Osteocyte (in vitro differentiated cells): ENCODE measurements at regions not wholly inside any gene's neighbourhood (a gene's known extent, or its start where the extent isn't known, plus 50 kb on each side); places are given as distances from the start of the nearest gene placed in this dataset.

Experiments used
- DNase-seq: peaks from one replicate; pipeline ENCODE4 v3.0.0; 2021; ENCODE audit warnings: mixed read lengths; ENCODE audit not compliant: unreplicated experiment; ENCODE audit errors: extremely low spot score
- H3K27ac Mint-ChIP-seq: one replicate; pipeline ENCODE4 v1.8.0; 2021; ENCODE audit warnings: mild to moderate bottlenecking, mixed read lengths; ENCODE audit not compliant: unreplicated experiment
- H3K27me3 Mint-ChIP-seq: one replicate; pipeline ENCODE4 v1.8.0; 2021; ENCODE audit warnings: mixed read lengths; ENCODE audit not compliant: unreplicated experiment
- H3K36me3 Mint-ChIP-seq: one replicate; pipeline ENCODE4 v1.8.0; 2021; ENCODE audit warnings: mixed read lengths; ENCODE audit not compliant: unreplicated experiment
- H3K4me1 Mint-ChIP-seq: one replicate; pipeline ENCODE4 v1.8.0; 2021; ENCODE audit warnings: mixed read lengths; ENCODE audit not compliant: unreplicated experiment
- H3K4me3 Mint-ChIP-seq: one replicate; pipeline ENCODE4 v1.8.0; 2021; ENCODE audit warnings: mild to moderate bottlenecking, moderate library complexity, mixed read lengths; ENCODE audit not compliant: unreplicated experiment
- H3K9me3 Mint-ChIP-seq: one replicate; pipeline ENCODE4 v1.8.0; 2021; ENCODE audit warnings: mixed read lengths; ENCODE audit not compliant: unreplicated experiment
- TF ChIP-seq, protein P1 (sequence below): fragments of 200-600 bp; sonication (generic); IDR thresholded peaks from 2 replicates; pipeline ENCODE4 v1.5.0; 2021; ENCODE audit warnings: antibody characterized with exemption, mild to moderate bottlenecking, moderate library complexity

DNA sequence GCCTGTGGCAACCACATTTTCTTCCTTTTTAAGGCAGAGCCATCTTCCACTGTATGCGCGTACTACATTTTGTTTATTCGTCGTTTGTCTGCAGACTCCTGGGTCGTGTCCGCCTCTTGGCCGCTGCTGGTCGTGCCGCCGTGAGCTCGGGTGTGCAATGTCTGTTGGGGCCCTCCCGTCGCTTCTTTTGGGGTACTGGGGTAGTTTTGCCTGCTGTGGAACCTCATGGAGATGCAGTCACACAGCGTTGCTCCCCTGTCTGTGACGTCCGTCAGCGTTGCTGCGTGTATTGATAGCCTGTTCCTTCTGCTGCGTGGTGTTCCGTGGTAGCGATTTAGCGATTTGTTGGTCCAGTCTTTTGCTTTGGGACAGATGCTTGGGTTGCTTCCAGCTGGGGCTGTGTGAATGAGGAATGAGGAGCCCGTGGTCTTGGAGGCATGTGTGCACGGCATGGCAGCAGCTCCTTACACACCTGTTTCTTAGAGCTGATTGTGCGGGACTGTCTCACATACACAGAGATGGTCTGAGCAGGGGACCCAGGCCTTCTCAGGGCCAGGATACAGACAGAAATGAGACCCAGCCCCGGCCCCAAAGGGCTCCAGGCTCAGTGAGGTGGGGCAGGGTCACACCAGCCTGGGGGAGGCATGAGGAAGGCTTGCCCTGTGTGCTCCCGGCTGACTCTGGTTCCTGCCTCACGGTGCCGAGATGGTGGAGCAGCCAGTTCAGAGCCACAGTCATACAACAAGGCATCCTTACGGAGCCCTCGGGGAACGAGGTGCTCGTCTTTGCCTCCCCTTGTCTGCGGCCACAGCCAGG is 78.4 kb upstream of the GSE1 start:
- no peaks in the 10 kb centered on the region for H3K27me3 Mint-ChIP-seq
- no peak overlapping the region for H3K27ac Mint-ChIP-seq
- H3K36me3 Mint-ChIP-seq: no peaks in the 10 kb centered on the region
- no peak for DNase-seq
- TF ChIP-seq, protein P1, sequence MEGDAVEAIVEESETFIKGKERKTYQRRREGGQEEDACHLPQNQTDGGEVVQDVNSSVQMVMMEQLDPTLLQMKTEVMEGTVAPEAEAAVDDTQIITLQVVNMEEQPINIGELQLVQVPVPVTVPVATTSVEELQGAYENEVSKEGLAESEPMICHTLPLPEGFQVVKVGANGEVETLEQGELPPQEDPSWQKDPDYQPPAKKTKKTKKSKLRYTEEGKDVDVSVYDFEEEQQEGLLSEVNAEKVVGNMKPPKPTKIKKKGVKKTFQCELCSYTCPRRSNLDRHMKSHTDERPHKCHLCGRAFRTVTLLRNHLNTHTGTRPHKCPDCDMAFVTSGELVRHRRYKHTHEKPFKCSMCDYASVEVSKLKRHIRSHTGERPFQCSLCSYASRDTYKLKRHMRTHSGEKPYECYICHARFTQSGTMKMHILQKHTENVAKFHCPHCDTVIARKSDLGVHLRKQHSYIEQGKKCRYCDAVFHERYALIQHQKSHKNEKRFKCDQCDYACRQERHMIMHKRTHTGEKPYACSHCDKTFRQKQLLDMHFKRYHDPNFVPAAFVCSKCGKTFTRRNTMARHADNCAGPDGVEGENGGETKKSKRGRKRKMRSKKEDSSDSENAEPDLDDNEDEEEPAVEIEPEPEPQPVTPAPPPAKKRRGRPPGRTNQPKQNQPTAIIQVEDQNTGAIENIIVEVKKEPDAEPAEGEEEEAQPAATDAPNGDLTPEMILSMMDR: no peak
- no peaks in the 10 kb centered on the region for H3K9me3 Mint-ChIP-seq
- no peak overlapping the region for H3K4me3 Mint-ChIP-seq
- peaks cover 6% of the 10 kb centered on the region for H3K4me1 Mint-ChIP-seq

DNA sequence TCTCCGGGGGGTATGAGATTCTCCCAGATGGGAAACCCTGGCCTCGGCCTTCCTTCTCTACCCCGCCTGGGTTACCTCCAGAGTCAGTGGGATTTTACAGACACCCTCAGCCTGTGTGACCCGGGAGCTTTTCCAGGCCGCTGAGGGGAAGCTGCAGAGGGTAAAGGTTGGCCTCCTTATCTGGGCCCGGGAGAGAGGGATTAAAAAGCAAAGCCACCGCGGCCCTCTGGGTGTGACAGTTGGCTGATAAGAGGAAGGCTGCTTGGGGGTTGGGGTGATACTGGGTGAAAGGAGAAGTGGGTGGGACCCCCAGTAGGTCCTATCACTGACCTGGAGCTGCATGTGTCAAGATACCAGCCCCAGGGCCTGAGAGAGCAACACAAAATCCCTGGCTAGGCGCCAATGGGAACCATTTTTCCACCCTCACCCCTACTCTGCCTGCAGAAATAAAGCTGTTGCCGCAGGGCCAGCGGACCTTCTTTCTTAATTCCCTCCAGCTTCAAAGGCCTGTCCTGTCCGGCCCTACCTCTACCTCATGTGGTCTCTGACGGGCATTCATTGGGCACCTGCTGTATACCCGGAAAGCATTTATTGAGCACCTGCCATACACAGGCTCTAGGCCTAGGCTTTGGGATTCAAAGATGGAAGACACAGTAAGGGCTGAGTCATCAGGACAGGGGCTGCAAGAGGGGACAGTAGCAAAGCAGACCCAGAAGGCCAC is 77.6 kb upstream of the GSE1 start:
- H3K27me3 Mint-ChIP-seq: no peaks in the 10 kb centered on the region
- TF ChIP-seq, protein P1: no peak
- no peaks in the 10 kb centered on the region for H3K36me3 Mint-ChIP-seq
- H3K4me3 Mint-ChIP-seq: no peak overlapping the region
- H3K27ac Mint-ChIP-seq: no peak overlapping the region
- DNase-seq: no peak
- H3K4me1 Mint-ChIP-seq: peaks cover 6% of the 10 kb centered on the region
- no peaks in the 10 kb centered on the region for H3K9me3 Mint-ChIP-seq

DNA sequence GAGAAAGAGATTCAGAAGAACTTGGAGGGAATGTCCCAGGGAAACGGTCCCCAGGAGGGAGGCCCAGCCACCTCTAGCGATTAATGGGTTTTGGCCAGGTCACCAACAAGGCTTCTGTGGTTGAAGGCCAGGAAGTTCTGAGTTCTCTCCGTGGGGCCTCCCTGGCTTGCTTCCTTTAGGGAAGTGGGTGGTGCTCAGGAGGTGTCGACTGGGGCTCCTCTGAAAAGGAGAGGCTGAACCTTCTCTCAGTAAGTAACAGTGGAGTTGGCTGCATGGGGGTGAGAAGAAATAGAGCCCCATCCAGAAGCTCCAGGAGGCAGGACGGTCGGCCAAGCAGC is 77.1 kb upstream of the GSE1 start:
- TF ChIP-seq, protein P1: no peak
- Mint-ChIP-seq H3K9me3 (no peaks in the 10 kb centered on the region), H3K27ac (no peak overlapping the region), H3K4me3 (no peak overlapping the region), H3K27me3 (no peaks in the 10 kb centered on the region), H3K4me1 (peaks cover 8% of the 10 kb centered on the region), H3K36me3 (no peaks in the 10 kb centered on the region)
- DNase-seq: no peak

DNA sequence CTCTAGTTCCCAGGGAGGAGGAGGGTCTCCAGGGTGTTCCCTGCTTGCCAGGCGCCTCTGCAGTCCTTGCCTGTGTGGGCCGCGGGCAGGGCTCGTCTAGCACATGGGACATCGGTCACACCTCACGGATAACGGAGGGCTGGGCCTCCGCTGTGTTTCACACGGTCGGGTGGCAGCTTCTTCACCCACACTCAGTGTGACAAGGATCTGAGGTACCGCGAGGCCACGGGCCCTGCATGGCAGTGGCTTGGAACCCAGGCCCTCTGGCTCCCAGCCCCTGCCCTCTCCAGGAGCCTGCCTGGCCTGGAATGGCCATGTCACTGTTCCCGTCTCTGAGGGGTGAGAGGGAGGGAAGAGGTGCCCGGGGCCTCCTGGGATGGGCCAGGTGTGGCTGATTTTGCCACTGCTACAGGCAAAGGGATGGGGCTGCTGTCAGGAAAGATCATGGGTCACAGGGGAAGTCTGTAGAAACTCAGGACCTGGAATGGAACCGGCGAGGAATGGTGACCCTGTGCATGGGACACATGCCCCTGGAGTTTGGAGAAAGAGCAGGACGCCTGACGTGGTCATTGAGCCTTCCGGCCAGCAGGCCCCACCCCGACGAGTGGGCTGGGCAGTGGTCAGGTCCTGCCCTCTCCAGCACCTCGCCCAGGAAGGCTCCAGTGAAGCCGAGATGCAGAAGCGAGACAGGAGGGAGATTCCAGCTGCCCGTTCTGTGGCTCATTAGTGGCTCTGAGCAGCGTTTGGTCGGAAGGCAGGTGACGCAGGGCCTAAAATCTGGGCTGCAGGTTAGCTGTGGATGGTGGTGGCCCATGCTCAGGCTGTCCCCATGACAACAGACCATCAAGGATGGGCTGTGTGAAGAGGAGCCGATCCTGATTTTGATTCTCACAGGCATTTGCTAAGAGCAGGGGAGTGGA is 76.5 kb upstream of the GSE1 start:
- H3K27me3 Mint-ChIP-seq: no peaks in the 10 kb centered on the region
- no peak overlapping the region for H3K27ac Mint-ChIP-seq
- TF ChIP-seq, protein P1: no peak
- H3K4me3 Mint-ChIP-seq: no peak overlapping the region
- DNase-seq: no peak
- peaks cover 12% of the 10 kb centered on the region for H3K4me1 Mint-ChIP-seq
- H3K36me3 Mint-ChIP-seq: no peaks in the 10 kb centered on the region
- H3K9me3 Mint-ChIP-seq: no peaks in the 10 kb centered on the region
